SIG-M5 (cell line): ENCODE measurements at regions not wholly inside any gene's neighbourhood (a gene's known extent, or its start where the extent isn't known, plus 50 kb on each side); places are given as distances from the start of the nearest gene placed in this dataset.

Source experiments
- DNase-seq: peaks from one replicate; lab custom pipeline; 2025; lab: John Stamatoyannopoulos, UW

DNA sequence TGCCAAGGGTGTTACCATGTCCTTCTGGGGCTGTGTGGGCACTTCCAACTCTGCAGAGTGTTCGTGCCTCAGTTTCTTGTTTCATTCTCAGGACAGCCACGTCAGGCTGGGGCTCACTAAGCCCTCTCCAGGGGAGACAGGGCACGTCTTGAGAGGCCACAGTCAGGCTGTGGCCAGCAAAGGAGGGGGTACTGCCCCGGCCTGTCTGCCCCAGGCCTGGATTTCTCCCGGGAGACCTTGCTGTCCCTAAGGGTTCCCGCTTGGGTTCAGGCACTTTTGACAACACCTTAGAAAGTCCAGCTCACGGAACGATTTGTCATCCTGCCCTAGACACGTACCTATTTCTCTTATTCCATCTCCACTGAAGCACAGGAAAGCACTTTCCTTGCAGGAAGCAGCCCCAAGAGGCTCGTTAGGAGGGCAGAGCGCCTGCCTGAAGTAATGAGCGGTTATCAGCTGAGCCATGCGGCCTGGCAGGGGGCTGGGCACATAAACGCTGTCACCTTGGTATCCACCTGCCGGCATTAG, 290.4 kb upstream of the RTL1 start:
- no peak for DNase-seq

GRCh38 chr14:101194373-101195308, 291.1 kb upstream of the RTL1 start:
- DNase-seq, result no peak

DNA sequence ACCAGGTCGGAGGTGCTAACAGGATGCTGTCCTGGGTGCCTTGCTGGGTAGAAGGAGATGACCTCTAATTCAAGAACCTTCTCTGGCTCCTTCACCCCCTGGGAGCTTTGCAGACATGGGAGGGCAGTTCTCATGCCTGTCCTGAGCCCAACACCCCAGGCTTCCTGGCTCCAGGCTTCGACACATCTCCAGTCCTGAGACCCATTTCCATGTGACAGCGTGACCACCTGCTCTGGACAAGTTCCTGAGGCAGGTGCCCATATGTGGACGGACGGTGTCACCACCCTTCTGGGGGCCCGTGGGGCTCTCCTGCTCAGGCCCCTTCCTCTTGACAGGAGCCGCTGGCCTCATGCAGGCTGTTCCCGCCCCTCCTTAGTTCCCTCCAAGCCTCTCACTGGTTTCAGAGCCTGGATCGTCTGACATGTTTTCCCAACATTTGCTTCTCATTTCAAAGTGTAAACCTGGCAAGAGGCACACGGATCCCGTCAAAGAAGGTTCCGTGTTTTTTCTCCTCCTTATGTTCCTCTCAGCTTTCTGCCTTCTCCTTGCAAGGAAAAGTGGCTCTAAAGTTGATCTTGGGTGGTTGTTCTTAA, 291.9 kb upstream of the RTL1 start:
- no peak for DNase-seq

DNA sequence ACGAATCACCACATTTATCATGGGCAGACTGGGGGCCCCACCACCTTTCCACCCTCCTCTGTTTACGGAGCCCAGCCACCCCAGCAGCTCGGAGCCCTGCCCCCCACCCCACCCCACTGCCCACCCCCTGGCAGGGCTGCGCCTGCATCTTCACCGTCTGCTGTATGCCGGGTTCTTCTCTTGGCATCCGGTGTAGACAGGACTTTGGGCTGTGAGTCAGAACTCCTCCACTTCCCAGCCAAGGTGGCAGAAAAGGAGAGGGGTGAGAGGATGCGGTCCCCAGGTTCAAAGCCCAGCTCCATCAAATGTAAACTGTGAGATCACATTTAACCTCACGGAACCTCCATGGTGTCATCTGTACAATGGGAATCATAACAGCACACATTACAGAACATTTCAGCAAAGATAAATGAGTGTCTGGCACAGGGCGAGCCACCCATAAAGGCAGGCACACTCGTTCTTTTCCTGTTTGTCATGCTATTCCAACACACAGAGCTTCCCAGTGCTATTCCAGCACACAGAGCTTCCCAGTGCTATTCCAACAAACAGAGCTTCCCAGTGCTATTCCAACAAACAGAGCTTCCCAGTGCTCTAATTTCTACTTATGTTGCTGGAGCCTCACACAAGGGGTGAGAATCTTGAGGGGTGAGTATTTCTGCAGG, 292.7 kb upstream of the RTL1 start:
- no peak for DNase-seq

GRCh38 chr14:101196795-101197590, 293.5 kb upstream of the RTL1 start:
- no peak for DNase-seq

DNA sequence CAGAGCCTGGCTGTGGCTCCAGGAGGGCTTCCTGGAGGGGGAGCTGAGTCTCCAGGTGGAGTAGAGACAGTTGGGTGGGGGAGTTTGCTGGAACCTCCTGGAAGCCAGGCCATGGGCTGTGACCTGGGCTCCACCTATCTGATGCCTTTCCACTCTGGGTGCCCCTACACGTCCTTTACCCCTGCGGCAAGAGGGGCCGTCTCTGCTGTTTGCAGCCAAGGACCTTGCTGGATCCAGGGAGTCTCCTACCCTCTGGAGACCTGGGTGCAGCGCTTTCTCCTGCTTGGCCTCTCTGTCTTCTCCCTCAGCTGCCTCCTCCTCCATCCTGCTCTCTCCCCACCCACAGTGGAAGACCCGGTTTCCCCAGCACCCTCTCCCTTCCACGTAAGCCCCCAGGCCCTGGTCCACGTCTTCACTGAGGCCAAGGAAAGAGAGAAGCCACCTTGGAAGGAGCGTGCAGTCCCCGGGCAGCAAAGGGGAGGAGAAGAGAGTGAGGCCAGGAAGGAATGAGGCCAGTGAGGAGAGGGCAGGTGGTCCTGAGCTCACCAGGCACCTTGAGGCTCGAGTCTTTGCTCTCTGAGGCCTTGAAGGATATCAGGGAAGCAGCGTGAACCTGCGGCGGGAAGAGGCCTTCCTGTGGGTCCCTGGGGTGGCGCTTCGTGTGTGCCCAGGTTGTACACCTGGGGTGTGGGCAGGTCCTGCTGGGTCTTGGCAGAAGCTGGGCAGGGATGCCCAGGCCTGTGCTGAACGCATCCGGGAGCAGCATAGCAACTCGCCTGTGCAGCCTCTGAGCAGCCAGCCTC, 294.3 kb upstream of the RTL1 start:
- no peak for DNase-seq

GRCh38 chr14:101198398-101199027, 295.0 kb upstream of the RTL1 start:
- no peak for DNase-seq

GRCh38 chr14:101199028-101199770, 295.7 kb upstream of the RTL1 start:
- no peak for DNase-seq

- no peak for DNase-seq
These were observed 296.6 kb upstream of the RTL1 start for GRCh38 chr14:101200008-101200649.

- no peak for DNase-seq
These were observed 297.4 kb upstream of the RTL1 start for GRCh38 chr14:101200650-101201516.

DNA sequence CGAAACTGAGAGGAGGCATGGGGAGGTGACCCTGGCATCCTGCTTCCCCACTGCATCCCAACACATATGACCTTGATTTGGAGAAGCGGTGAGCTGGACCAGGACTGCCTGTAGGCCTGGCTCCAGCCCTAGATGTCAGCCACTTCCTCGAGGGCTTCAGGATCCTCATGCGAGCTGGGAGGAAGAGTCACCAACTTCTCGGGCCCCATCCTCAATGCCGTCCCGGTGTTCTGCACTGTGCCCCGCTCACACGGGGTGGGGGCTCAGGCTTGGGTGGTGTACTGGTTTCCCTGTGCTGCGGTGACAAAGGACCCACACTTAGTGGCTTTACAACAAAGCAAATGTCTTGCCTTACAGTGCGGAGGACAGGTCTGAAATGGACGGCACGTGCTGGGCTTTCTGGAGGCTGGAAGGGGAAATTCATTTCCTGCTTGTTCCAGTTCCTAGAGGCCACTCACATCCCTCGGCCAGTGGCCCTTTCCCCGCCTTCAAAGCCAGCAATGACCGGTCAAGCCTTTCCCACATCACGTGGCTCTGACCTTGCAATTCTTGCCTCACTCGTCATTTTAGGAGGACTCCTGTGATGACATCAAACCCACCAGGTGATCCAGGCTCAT, 298.1 kb upstream of the RTL1 start:
- no peak for DNase-seq

DNA sequence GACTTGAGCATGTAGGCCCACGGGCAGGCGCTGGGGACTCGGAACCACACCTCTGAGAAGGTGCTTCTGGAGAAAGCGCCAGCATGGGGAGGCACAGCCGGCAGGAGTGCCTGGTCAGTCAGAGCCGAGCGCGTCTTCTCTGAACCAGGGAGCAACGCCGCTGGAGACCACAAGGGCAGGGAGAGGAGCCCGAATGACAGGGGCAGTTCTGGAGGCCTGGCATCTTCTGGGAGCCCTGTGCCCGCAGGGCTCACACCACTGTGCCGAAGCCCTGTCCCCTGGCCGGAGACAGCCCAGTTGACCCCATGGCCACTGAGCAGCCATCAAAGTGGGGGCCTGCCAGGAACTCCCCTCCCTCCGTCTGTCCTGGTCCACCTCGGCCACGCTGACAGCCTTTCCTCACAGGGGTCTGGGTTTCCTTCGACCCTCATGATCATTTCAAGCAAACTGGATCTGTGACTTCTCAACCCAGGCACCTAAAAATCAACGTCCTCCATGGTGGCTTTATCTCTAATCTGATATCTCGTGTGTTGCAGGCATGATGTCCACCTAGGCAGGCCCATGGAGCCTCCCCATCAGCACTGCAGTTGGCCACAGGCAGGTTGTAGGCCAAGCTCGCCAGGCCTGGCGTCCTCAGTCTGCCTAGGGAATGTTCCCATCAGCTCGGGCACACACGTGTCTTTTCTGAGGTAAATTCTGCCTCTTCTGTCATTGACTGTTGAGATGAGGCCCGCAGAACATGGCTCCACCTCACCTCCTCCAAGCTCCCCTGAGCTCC, 299.3 kb upstream of the RTL1 start:
- no peak for DNase-seq

DNA sequence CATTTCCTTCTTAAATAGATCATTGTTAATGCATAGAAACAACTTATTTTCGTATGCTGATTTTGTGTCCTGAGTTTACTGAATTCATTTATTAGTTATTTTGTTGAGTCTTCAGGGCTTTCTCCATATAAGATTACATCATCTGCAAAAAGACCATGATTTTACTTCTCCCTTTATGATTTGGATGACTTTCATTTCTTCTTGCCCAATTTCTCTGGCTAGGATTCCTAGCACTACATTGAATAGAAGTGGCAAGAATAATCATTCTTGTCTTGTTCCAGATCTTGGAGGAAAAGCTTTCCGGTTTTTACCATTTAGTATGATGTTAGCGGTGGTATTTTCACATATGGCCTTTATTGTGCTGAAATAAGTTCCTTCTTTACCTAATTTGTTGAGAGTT, 303.0 kb upstream of the RTL1 start:
- no peak for DNase-seq

DNA sequence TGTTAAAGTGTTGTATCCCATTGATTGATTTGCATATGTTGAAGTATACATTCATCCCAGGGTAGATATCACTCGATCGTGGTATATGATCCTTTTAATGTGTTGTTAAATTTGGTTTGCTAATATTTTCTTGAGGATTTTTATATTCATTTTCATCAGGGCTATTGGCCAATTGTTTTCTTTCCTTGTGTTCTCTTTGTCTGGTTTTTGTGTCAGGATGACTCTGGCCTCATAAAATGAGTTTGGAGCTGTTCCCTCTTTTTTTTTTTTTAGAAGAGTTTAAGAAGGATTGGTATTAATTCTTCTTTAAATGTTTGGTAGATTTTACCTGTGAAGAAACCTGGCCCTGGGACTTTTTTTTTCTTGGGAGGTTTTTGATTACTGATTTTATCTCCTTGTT, 303.5 kb upstream of the RTL1 start:
- no peak for DNase-seq

DNA sequence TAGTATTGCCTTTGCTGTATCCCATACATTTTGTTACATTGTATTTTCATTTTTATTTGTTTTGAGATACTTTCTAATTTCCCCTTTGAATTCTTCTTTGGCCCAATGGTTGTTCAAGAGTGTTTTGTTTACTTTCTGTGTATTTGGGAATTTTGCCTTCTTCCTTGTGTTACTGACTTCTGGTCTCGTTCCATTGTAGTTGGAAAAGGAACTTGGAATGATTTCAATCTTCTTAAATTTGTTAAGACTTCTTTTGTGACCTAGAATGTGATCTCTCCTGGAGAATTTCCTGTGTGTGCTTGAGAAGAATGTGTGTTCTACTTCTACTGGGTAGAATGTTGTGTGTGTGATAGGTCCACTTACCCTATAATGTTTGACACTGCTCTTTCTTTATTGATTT, 304.4 kb upstream of the RTL1 start:
- DNase-seq, result no peak

DNA sequence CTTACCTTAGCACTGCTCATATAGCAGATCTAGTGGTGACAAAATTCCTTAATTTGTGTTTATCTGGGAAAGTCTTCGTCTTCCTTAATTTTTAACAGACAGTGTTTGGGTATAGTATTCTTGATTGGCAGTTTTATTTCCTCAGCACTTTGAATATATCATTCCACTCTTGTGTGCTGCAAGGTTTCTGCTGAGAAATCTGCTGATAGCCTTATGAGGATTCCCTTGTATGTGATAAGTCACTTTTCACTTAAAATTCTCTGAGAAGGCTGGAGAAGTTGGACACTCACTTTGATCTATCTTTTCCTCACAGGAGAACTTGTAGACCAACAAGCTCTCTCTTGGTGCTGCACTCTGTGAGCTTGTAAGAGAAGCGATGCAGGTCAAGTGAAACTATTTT, 306.1 kb upstream of the RTL1 start:
- no peak for DNase-seq

DNA sequence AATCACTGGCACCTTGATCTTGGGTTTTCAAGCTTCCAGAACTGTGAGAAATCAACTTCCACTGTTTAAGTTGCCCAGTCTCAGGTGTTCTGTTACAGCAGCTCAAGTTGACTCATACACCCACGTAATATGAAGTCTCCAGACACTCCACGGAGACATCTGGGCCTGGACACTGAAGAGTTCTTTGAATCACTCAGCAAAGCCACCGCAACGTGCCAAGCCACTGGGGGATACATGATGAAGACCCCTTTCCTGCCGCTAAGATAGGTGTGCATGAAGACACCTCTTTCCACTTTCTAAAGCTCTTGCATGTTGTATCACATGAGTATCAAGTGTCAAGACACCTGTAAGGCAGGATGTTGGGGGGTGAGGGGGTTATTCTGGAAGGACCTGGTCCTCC, 311.7 kb upstream of the RTL1 start:
- no peak for DNase-seq
